Osteoblast (primary cell): ENCODE measurements at regions not wholly inside any gene's neighbourhood (a gene's known extent, or its start where the extent isn't known, plus 50 kb on each side); places are given as distances from the start of the nearest gene placed in this dataset.
A peak's percentile ranks its signal among the peaks of the same experiment; 100 is the strongest.
"Not testable (repeated sequence)": the region's sequence is repeated elsewhere in the genome, so short reads cannot be mapped to it uniquely, and the experiment has no call there.

Source experiments
- DNase-seq: peaks from one replicate; pipeline ENCODE4 v3.0.0; 2011; ENCODE audit warnings: low spot score, mixed read lengths; ENCODE audit not compliant: insufficient read length; ENCODE audit errors: missing footprints
- H2AFZ ChIP-seq: 2 replicates; pipeline ENCODE4 v1.6.0; 2011; ENCODE audit warnings: mild to moderate bottlenecking, low read length
- H3K27ac ChIP-seq: 2 replicates; pipeline ENCODE4 v1.5.1; 2011; ENCODE audit warnings: mild to moderate bottlenecking, low read depth, low read length, moderate library complexity
- H3K27me3 ChIP-seq: 2 replicates; pipeline ENCODE4 v1.6.0; 2012; ENCODE audit warnings: mild to moderate bottlenecking, control low read depth, inconsistent platforms, low read length, moderate library complexity; ENCODE audit not compliant: insufficient read depth
- H3K36me3 ChIP-seq: 2 replicates; pipeline ENCODE4 v1.5.1; 2011; ENCODE audit warnings: mild to moderate bottlenecking, low read length, control low read depth, moderate library complexity; ENCODE audit not compliant: insufficient read depth
- H3K4me1 ChIP-seq: 2 replicates; pipeline ENCODE4 v1.5.1; 2011; ENCODE audit warnings: mild to moderate bottlenecking, low read length, control low read depth, moderate library complexity; ENCODE audit not compliant: insufficient read depth
- H3K4me2 ChIP-seq: 2 replicates; pipeline ENCODE4 v1.6.0; 2011; ENCODE audit warnings: mild to moderate bottlenecking, low read length; ENCODE audit not compliant: insufficient read depth
- H3K4me3 ChIP-seq: fragments of 200-600 bp; sonication (generic); 3 replicates; pipeline ENCODE4 v1.5.1; 2012; ENCODE audit warnings: mild to moderate bottlenecking, low read length, inconsistent platforms; ENCODE audit not compliant: insufficient read depth
- H3K79me2 ChIP-seq: 2 replicates; pipeline ENCODE4 v1.6.0; 2012; ENCODE audit warnings: mild to moderate bottlenecking, low read length, control low read depth, inconsistent platforms; ENCODE audit not compliant: insufficient read depth
- H3K9me3 ChIP-seq: 2 replicates; pipeline ENCODE4 v1.5.1; 2011; ENCODE audit warnings: low read depth, low read length, control low read depth
- H4K20me1 ChIP-seq: 2 replicates; pipeline ENCODE4 v1.6.0; 2012; ENCODE audit warnings: mild to moderate bottlenecking, low read length, control low read depth; ENCODE audit not compliant: insufficient read depth
- CTCF ChIP-seq: IDR thresholded peaks from 2 replicates; pipeline ENCODE4 v1.5.1; 2011; ENCODE audit warnings: mild to moderate bottlenecking, low read depth, low read length, moderate library complexity; ENCODE audit errors: extremely low read depth

DNA sequence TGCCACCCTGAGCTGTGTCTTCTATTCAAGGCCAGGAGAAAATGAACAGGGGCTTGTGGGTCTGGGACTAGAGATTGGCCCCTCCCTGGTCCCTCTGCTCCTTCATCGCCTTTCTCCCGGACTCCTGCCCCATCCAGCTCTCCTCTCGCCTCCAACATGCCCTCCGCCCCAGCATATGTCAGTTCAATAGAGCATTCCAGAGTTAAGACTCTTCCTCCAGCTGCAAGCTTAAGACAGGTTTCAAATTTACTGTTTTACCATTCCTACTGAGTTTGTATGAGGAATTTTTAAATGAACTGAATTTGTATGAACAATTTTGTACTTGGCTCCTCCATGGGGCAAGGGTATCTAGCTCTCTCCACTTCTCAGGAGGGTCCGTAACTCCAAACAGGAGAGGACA, 195.6 kb downstream of the TBC1D2B start:
- H3K27ac ChIP-seq: no peak overlapping the region
- TF ChIP-seq CTCF: no peak

DNA sequence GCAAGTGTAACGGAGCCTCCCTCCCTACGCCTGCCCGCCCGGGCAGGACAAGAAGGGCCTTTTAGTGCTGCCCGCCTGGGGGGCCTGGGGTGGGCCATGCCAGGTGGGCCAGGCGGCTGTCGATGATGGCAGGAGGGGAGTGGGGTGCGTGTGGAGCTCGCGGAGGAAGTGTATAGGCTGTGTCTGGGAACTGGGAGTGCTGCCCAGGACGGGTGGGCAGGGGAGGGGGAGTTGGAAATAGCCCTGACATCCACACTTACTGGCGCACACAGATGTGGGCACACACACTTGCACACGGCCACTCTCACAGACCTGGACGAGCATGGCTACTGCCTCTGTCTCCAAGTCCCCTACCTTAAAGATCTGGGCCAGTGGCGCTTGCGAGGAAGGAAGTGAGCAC, 196.0 kb downstream of the TBC1D2B start:
- peak; percentile 19 for DNase-seq
- not testable (repeated sequence) for H3K36me3 ChIP-seq, H4K20me1 ChIP-seq, H3K27me3 ChIP-seq, H3K79me2 ChIP-seq, H3K27ac ChIP-seq, H2AFZ ChIP-seq, H3K9me3 ChIP-seq, H3K4me2 ChIP-seq, H3K4me3 ChIP-seq, H3K4me1 ChIP-seq

More for the DNA sequence above, 195.6 kb downstream of the TBC1D2B start:
- Histone ChIP-seq H4K20me1 (no peaks in the 10 kb centered on the region), H2AFZ (no peak overlapping the region), H3K79me2 (no peaks in the 10 kb centered on the region), H3K27me3 (no peaks in the 10 kb centered on the region), H3K4me1 (peaks cover 4% of the 10 kb centered on the region), H3K9me3 (no peaks in the 10 kb centered on the region), H3K4me3 (no peak overlapping the region), H3K36me3 (no peaks in the 10 kb centered on the region), H3K4me2 (no peak overlapping the region)
- peak; percentile 42 for DNase-seq

- H2AFZ ChIP-seq, H3K4me3 ChIP-seq, H3K9me3 ChIP-seq, H3K27me3 ChIP-seq, H3K27ac ChIP-seq, H3K4me1 ChIP-seq, H3K36me3 ChIP-seq, H4K20me1 ChIP-seq, H3K4me2 ChIP-seq, DNase-seq, H3K79me2 ChIP-seq: not testable (repeated sequence)
Measured at GRCh38 chr15:77879466-77879865, 198.0 kb downstream of the TBC1D2B start.

GRCh38 chr15:77877869-77878577, 199.5 kb downstream of the TBC1D2B start:
- Histone ChIP-seq H3K9me3 (no peaks in the 10 kb centered on the region), H4K20me1 (no peaks in the 10 kb centered on the region), H3K4me1 (no peaks in the 10 kb centered on the region), H2AFZ (no peak overlapping the region), H3K27me3 (no peaks in the 10 kb centered on the region), H3K4me2 (no peak overlapping the region), H3K27ac (no peak overlapping the region), H3K4me3 (no peak overlapping the region), H3K79me2 (no peaks in the 10 kb centered on the region), H3K36me3 (no peaks in the 10 kb centered on the region)
- no peak for TF ChIP-seq CTCF
- DNase-seq: peak; percentile 68

- not testable (repeated sequence) for H4K20me1 ChIP-seq, H3K4me3 ChIP-seq, H2AFZ ChIP-seq, H3K9me3 ChIP-seq, H3K27ac ChIP-seq, H3K4me2 ChIP-seq, H3K79me2 ChIP-seq, H3K4me1 ChIP-seq, H3K27me3 ChIP-seq, DNase-seq, H3K36me3 ChIP-seq
Measured at GRCh38 chr15:77876107-77876820, 201.2 kb downstream of the TBC1D2B start.
